IMR-90 (cell line): ENCODE measurements at regions not wholly inside any gene's neighbourhood (a gene's known extent, or its start where the extent isn't known, plus 50 kb on each side); places are given as distances from the start of the nearest gene placed in this dataset.

Experiments used
- ATAC-seq: fragments of 200-7000 bp; cut with Tn5 transposase; 2 replicates; pipeline ENCODE4 v1.9.1; 2020; ENCODE audit warnings: low read depth, mild to moderate bottlenecking, moderate library complexity
- BruUV-seq: library from RNA; stranded (reverse); fragments of 400-500 nt; replicated peaks from 2 replicates; lab custom pipeline; 2021; lab: Mats Ljungman, UMichigan
- CTCF ChIA-PET: fragments of 300-600 bp; formaldehyde crosslinking; extraction: SDS; loops from one replicate; lab custom pipeline; 2021; ENCODE audit warnings: antibody characterized with exemption; lab: Yijun Ruan, JAX
- POLR2A ChIA-PET: fragments of 300-600 bp; sonication (Branson Sonifier 250); formaldehyde crosslinking; loops from one replicate; lab custom pipeline; 2022; ENCODE audit warnings: antibody characterized with exemption; ENCODE audit not compliant: unreplicated experiment; lab: Charles Lee
- DNase-seq: peaks from one replicate; pipeline ENCODE4 v3.0.0; 2013
- H2AFZ ChIP-seq: replicated peaks from 2 replicates; pipeline ENCODE3; 2013; ENCODE audit warnings: low read length, mild to moderate bottlenecking; ENCODE audit not compliant: poor library complexity
- H2AK5ac ChIP-seq: 2 replicates; pipeline ENCODE4 v1.6.1; 2013; ENCODE audit warnings: low read depth, low read length, inconsistent platforms
- H2AK9ac ChIP-seq: replicated peaks from 2 replicates; pipeline ENCODE3; 2013; ENCODE audit warnings: mild to moderate bottlenecking, low read depth, low read length, moderate library complexity; ENCODE audit not compliant: poor library complexity
- H2BK120ac ChIP-seq: 2 replicates; pipeline ENCODE4 v1.6.1; 2013; ENCODE audit warnings: low read depth, low read length, inconsistent platforms
- H2BK15ac ChIP-seq: 3 replicates; pipeline ENCODE4 v1.6.1; 2013; ENCODE audit warnings: low read depth, low read length, inconsistent platforms
- H2BK20ac ChIP-seq: 2 replicates; pipeline ENCODE4 v1.6.1; 2013; ENCODE audit warnings: low read depth, mild to moderate bottlenecking, inconsistent platforms, low read length, moderate library complexity
- H2BK5ac ChIP-seq: 2 replicates; pipeline ENCODE4 v1.6.1; 2013; ENCODE audit warnings: mild to moderate bottlenecking, low read depth, low read length, inconsistent platforms; ENCODE audit not compliant: poor library complexity, severe bottlenecking
- H3K14ac ChIP-seq: replicated peaks from 2 replicates; pipeline ENCODE4 v1.6.1; 2013; ENCODE audit warnings: low read depth, low read length, inconsistent platforms
- H3K18ac ChIP-seq: 2 replicates; pipeline ENCODE4 v1.6.1; 2013; ENCODE audit warnings: low read depth, low read length, control low read depth
- H3K23ac ChIP-seq: 2 replicates; pipeline ENCODE4 v1.6.1; 2013; ENCODE audit warnings: low read depth, low read length, inconsistent platforms
- H3K27ac ChIP-seq: 2 replicates; pipeline ENCODE4 v1.5.1; 2013; ENCODE audit warnings: mild to moderate bottlenecking, control low read depth, low read length; ENCODE audit not compliant: insufficient read depth
- H3K27me3 ChIP-seq: 2 replicates; pipeline ENCODE4 v1.6.1; 2013; ENCODE audit warnings: low read length; ENCODE audit not compliant: control insufficient read depth, insufficient read depth
- H3K36me3 ChIP-seq: 2 replicates; pipeline ENCODE4 v1.6.1; 2013; ENCODE audit warnings: low read length, mixed read lengths; ENCODE audit not compliant: control insufficient read depth, insufficient read depth
- H3K4ac ChIP-seq: 2 replicates; pipeline ENCODE4 v1.6.1; 2013; ENCODE audit warnings: low read depth, low read length, inconsistent platforms
- H3K4me1 ChIP-seq: 2 replicates; pipeline ENCODE4 v1.6.1; 2013; ENCODE audit warnings: low read length, mixed read lengths; ENCODE audit not compliant: control insufficient read depth, insufficient read depth
- H3K4me2 ChIP-seq: 2 replicates; pipeline ENCODE4 v1.6.1; 2013; ENCODE audit warnings: low read depth, mild to moderate bottlenecking, control low read depth, low read length, moderate library complexity
- H3K4me3 ChIP-seq: 2 replicates; pipeline ENCODE4 v1.5.1; 2013; ENCODE audit warnings: low read depth, mild to moderate bottlenecking, control low read depth, low read length, moderate library complexity; ENCODE audit not compliant: insufficient read depth
- H3K56ac ChIP-seq: 2 replicates; pipeline ENCODE4 v1.6.1; 2013; ENCODE audit warnings: low read length, inconsistent platforms; ENCODE audit not compliant: insufficient read depth; ENCODE audit errors: extremely low read depth
- H3K79me1 ChIP-seq, 2 experiments: 2 replicates each; pipeline ENCODE4 v1.6.1; 2013; ENCODE audit warnings: low read length in 2 of 2, inconsistent platforms in 1 of 2, low read depth in 1 of 2
- H3K9ac ChIP-seq: 2 replicates; pipeline ENCODE4 v1.6.1; 2013; ENCODE audit warnings: low read depth, low read length, control low read depth
- H3K9me1 ChIP-seq: 2 replicates; pipeline ENCODE4 v1.6.1; 2013; ENCODE audit warnings: low read length, inconsistent platforms; ENCODE audit not compliant: insufficient read depth
- H3K9me3 ChIP-seq: 2 replicates; pipeline ENCODE4 v1.6.1; 2013; ENCODE audit warnings: low read length; ENCODE audit not compliant: control insufficient read depth, insufficient read depth
- H4K20me1 ChIP-seq: 2 replicates; pipeline ENCODE4 v1.6.1; 2013; ENCODE audit warnings: low read length, inconsistent platforms; ENCODE audit not compliant: insufficient read depth
- H4K5ac ChIP-seq: 2 replicates; pipeline ENCODE4 v1.6.1; 2013; ENCODE audit warnings: mild to moderate bottlenecking, low read depth, low read length, control low read depth
- H4K8ac ChIP-seq, 2 experiments: 2 replicates each; pipeline ENCODE4 v1.6.1; 2013; ENCODE audit warnings: low read depth in 2 of 2, low read length in 2 of 2, control low read depth in 1 of 2, inconsistent platforms in 1 of 2
- H4K91ac ChIP-seq: 2 replicates; pipeline ENCODE4 v1.6.1; 2013; ENCODE audit warnings: low read depth, low read length, inconsistent platforms; ENCODE audit not compliant: insufficient read depth
- CEBPB ChIP-seq: IDR thresholded peaks from 2 replicates; pipeline ENCODE4 v1.6.1; 2012; ENCODE audit warnings: low read depth, low read length, improper control_type of control experiment
- CHD1 ChIP-seq: IDR thresholded peaks from 2 replicates; pipeline ENCODE4 v1.6.1; 2012; ENCODE audit warnings: low read depth, low read length, improper control_type of control experiment
- RAD21 ChIP-seq: IDR thresholded peaks from 2 replicates; pipeline ENCODE4 v1.6.1; 2012; ENCODE audit warnings: low read length, improper control_type of control experiment
- WGBS, 2 experiments: methylation state at CpG; one replicate each; pipeline versions ENCODE4 v1.1.5 to v1.1.7; 2013; ENCODE audit warnings: missing lambda C conversion rate in 2 of 2; ENCODE audit not compliant: insufficient read length in 1 of 2; ENCODE audit errors: extremely low coverage in 2 of 2; 5-methylcytosine and 5-hydroxymethylcytosine counted together
- dilution Hi-C: fragments of 300-500 bp; cut with HindIII; formaldehyde crosslinking; loops from one replicate; pipeline ENCODE4 v1.14.3; 2018; ENCODE audit warnings: low sequenced_read_pairs; ENCODE audit not compliant: unreplicated experiment
- in situ Hi-C: fragments of 300-500 bp; cut with MboI; formaldehyde crosslinking; loops from 3 replicates; pipeline ENCODE4 v1.14.3; 2019; ENCODE audit warnings: low sequenced_read_pairs, inconsistent platforms, mixed read lengths
- intact Hi-C: fragments of 100-400 bp; cut with micrococcal nuclease; formaldehyde crosslinking; loops from 2 replicates; pipeline ENCODE4 v1.10.0; 2022
- TF ChIP-seq, protein P1 (sequence below): fragments of 150-350 bp; IDR thresholded peaks from 2 replicates; pipeline ENCODE4 v1.6.1; 2016; ENCODE audit warnings: low read depth, mild to moderate bottlenecking, low read length, moderate library complexity, borderline replicate concordance

DNA sequence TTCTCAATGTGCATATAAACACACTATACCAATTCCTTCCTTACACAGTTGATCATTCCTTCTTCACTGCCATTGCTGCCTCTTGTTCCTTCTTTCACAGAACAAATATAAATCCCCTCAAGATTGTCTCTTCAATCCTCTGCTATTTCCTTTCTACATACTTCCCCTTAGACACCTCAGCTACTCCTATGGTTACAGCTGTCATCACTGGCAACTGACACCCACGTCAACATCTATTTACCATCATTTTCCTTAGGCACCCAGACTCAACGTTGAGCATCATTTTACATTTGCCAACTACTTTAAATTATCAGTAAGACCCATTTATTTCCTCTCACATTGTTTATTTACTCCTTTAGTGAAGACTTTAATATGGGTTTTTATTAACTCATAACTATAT lies 488.8 kb upstream of the FSHR start:
- Histone ChIP-seq H3K4me3 (no peak overlapping the region), H4K20me1 (no peaks in the 10 kb centered on the region), H4K91ac (no peak overlapping the region), H2BK20ac (no peak overlapping the region), H3K27ac (no peak overlapping the region), H3K9me3 (peaks cover 4% of the 10 kb centered on the region), H2AK5ac (no peak overlapping the region), H3K9me1 (no peaks in the 10 kb centered on the region), H3K18ac (no peak overlapping the region), H4K8ac (no peak overlapping the region), H3K4me2 (no peak overlapping the region), H2BK120ac (no peak overlapping the region), H3K4me1 (no peaks in the 10 kb centered on the region), H3K56ac (no peak overlapping the region), H3K4ac (no peak overlapping the region), H4K5ac (no peak overlapping the region), H3K79me1 (no peaks in the 10 kb centered on the region), H2BK5ac (no peak overlapping the region), H2AK9ac (no peak overlapping the region), H2AFZ (no peak overlapping the region), H3K27me3 (no peaks in the 10 kb centered on the region), H2BK15ac (no peak overlapping the region), H3K23ac (no peak overlapping the region), H3K9ac (no peak overlapping the region), H3K14ac (no peak overlapping the region), H3K36me3 (no peaks in the 10 kb centered on the region)
- dilution Hi-C loops (no loop called here), intact Hi-C loops (no loop called here), in situ Hi-C loops (no loop called here)
- WGBS, 2 experiments = no CpG with 5 or more reads among the region's 2 CpGs
- POLR2A ChIA-PET = no interaction called here
- DNase-seq (no peak), ATAC-seq (no peak)
- CTCF ChIA-PET = no interaction called here
- TF ChIP-seq CHD1 = no peak
- TF ChIP-seq CEBPB = no peak
- TF ChIP-seq, protein P1, sequence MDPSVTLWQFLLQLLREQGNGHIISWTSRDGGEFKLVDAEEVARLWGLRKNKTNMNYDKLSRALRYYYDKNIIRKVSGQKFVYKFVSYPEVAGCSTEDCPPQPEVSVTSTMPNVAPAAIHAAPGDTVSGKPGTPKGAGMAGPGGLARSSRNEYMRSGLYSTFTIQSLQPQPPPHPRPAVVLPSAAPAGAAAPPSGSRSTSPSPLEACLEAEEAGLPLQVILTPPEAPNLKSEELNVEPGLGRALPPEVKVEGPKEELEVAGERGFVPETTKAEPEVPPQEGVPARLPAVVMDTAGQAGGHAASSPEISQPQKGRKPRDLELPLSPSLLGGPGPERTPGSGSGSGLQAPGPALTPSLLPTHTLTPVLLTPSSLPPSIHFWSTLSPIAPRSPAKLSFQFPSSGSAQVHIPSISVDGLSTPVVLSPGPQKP = no peak
- no peak for TF ChIP-seq RAD21
- no TSS peak for BruUV-seq
